CD14-positive monocyte (primary cell): ENCODE measurements at regions not wholly inside any gene's neighbourhood (a gene's known extent, or its start where the extent isn't known, plus 50 kb on each side); places are given as distances from the start of the nearest gene placed in this dataset.

Experiments
- DNase-seq, 3 donors: peaks; one replicate each; pipeline ENCODE4 v3.0.0-alpha.2; 2011 to 2022
- H2AFZ ChIP-seq: 2 replicates; pipeline ENCODE4 v1.6.0; 2012; ENCODE audit warnings: mild to moderate bottlenecking, low read depth, low read length, inconsistent platforms; ENCODE audit not compliant: insufficient read depth, poor library complexity, severe bottlenecking
- H3K27ac ChIP-seq, 2 donors: 1 replicate in 1 of 2; 2 replicates in 1 of 2; pipeline ENCODE4 v1.5.1; 2012 to 2013; ENCODE audit warnings: low read length in 2 of 2, control low read depth in 1 of 2, inconsistent platforms in 1 of 2, low read depth in 1 of 2, mild to moderate bottlenecking in 1 of 2
- H3K27me3 ChIP-seq, 2 donors: one replicate each; pipeline versions ENCODE4 v1.6.0 to v1.6.1; 2011 to 2013; ENCODE audit warnings: low read length in 2 of 2; ENCODE audit not compliant: control insufficient read depth in 2 of 2, insufficient read depth in 2 of 2
- H3K36me3 ChIP-seq, 2 donors: replicated peaks in 1 of 2; 1 replicate in 1 of 2; 2 replicates in 1 of 2; pipeline versions ENCODE4 v1.5.1 to v1.6.1; 2012 to 2013; ENCODE audit warnings: low read length in 2 of 2, control low read depth in 1 of 2, inconsistent platforms in 1 of 2, mild to moderate bottlenecking in 1 of 2; ENCODE audit not compliant: insufficient read depth in 2 of 2, control insufficient read depth in 1 of 2
- H3K4me1 ChIP-seq, 2 donors: 1 replicate in 1 of 2; 2 replicates in 1 of 2; pipeline versions ENCODE4 v1.5.1 to v1.6.1; 2012 to 2013; ENCODE audit warnings: low read length in 2 of 2, control low read depth in 1 of 2, inconsistent platforms in 1 of 2, mild to moderate bottlenecking in 1 of 2, moderate library complexity in 1 of 2; ENCODE audit not compliant: insufficient read depth in 2 of 2, control insufficient read depth in 1 of 2
- H3K4me2 ChIP-seq: replicated peaks from 2 replicates; pipeline ENCODE3; 2012; ENCODE audit warnings: low read length, moderate library complexity, mild to moderate bottlenecking; ENCODE audit not compliant: poor library complexity, severe bottlenecking; ENCODE audit errors: extremely low read depth
- H3K4me3 ChIP-seq, 3 experiments: fragments of 200-600 bp in 1 of 3; sonication (generic) in 1 of 3; replicated peaks in 1 of 3; 1 replicate in 2 of 3; 2 replicates in 1 of 3; pipeline ENCODE4 v1.5.1; 2011 to 2013; ENCODE audit warnings: low read length in 3 of 3, mild to moderate bottlenecking in 3 of 3, control low read depth in 2 of 3, low read depth in 2 of 3, inconsistent platforms in 1 of 3, moderate library complexity in 1 of 3
- H3K79me2 ChIP-seq: 2 replicates; pipeline ENCODE4 v1.6.0; 2012; ENCODE audit warnings: mild to moderate bottlenecking, control low read depth, inconsistent platforms, low read length, moderate library complexity; ENCODE audit not compliant: insufficient read depth
- H3K9ac ChIP-seq: 2 replicates; pipeline ENCODE4 v1.6.0; 2017; ENCODE audit warnings: low read length, mild to moderate bottlenecking; ENCODE audit not compliant: insufficient read depth, poor library complexity, severe bottlenecking
- H3K9me3 ChIP-seq, 2 donors: replicated peaks in 1 of 2; 1 replicate in 1 of 2; 2 replicates in 1 of 2; pipeline versions ENCODE4 v1.5.1 to v1.6.1; 2012 to 2013; ENCODE audit warnings: low read length in 2 of 2, control low read depth in 1 of 2; ENCODE audit not compliant: control insufficient read depth in 1 of 2, insufficient read depth in 1 of 2
- H4K20me1 ChIP-seq: 2 replicates; pipeline ENCODE4 v1.6.0; 2012; ENCODE audit warnings: mild to moderate bottlenecking, low read length, control low read depth, moderate library complexity; ENCODE audit not compliant: insufficient read depth
- H3K27ac Mint-ChIP-seq, 7 donors: one replicate each; pipeline ENCODE4 v1.8.0; 2020; ENCODE audit warnings: mild to moderate bottlenecking in 7 of 7, mixed read lengths in 7 of 7, moderate library complexity in 6 of 7, inconsistent platforms in 2 of 7
- H3K27me3 Mint-ChIP-seq, 3 donors: one replicate each; pipeline ENCODE4 v1.8.0; 2021 to 2022; ENCODE audit warnings: low read depth in 3 of 3, mild to moderate bottlenecking in 3 of 3, mixed read lengths in 3 of 3, moderate library complexity in 3 of 3, inconsistent platforms in 1 of 3
- H3K36me3 Mint-ChIP-seq, 2 donors: one replicate each; pipeline ENCODE4 v1.8.0; 2020; ENCODE audit warnings: mixed read lengths in 2 of 2, inconsistent platforms in 1 of 2, mild to moderate bottlenecking in 1 of 2
- H3K4me1 Mint-ChIP-seq: one replicate; pipeline ENCODE4 v1.8.0; 2020; ENCODE audit warnings: mild to moderate bottlenecking, mixed read lengths
- H3K4me3 Mint-ChIP-seq, 2 donors: one replicate each; pipeline ENCODE4 v1.8.0; 2020; ENCODE audit warnings: mild to moderate bottlenecking in 2 of 2, mixed read lengths in 2 of 2, moderate library complexity in 1 of 2
- H3K9me3 Mint-ChIP-seq, 7 donors: one replicate each; pipeline ENCODE4 v1.8.0; 2020 to 2022; ENCODE audit warnings: mixed read lengths in 7 of 7, mild to moderate bottlenecking in 6 of 7, moderate library complexity in 6 of 7, inconsistent platforms in 2 of 7
- WGBS: methylation state at CpG from one replicate; pipeline ENCODE4 v1.1.5; 2013; ENCODE audit warnings: missing lambda C conversion rate; ENCODE audit not compliant: insufficient coverage; 5-methylcytosine and 5-hydroxymethylcytosine counted together
- intact Hi-C, 2 donors: fragments of 100-400 bp; cut with micrococcal nuclease; formaldehyde crosslinking; loops; one replicate each; pipeline versions ENCODE4 v1.15.0 to v1.15.1; 2023
- TF ChIP-seq, protein P1 (sequence below): fragments of 200-600 bp; IDR thresholded peaks from one replicate; pipeline ENCODE4 v1.8.0; 2022; ENCODE audit warnings: antibody characterized with exemption, mild to moderate bottlenecking

DNA sequence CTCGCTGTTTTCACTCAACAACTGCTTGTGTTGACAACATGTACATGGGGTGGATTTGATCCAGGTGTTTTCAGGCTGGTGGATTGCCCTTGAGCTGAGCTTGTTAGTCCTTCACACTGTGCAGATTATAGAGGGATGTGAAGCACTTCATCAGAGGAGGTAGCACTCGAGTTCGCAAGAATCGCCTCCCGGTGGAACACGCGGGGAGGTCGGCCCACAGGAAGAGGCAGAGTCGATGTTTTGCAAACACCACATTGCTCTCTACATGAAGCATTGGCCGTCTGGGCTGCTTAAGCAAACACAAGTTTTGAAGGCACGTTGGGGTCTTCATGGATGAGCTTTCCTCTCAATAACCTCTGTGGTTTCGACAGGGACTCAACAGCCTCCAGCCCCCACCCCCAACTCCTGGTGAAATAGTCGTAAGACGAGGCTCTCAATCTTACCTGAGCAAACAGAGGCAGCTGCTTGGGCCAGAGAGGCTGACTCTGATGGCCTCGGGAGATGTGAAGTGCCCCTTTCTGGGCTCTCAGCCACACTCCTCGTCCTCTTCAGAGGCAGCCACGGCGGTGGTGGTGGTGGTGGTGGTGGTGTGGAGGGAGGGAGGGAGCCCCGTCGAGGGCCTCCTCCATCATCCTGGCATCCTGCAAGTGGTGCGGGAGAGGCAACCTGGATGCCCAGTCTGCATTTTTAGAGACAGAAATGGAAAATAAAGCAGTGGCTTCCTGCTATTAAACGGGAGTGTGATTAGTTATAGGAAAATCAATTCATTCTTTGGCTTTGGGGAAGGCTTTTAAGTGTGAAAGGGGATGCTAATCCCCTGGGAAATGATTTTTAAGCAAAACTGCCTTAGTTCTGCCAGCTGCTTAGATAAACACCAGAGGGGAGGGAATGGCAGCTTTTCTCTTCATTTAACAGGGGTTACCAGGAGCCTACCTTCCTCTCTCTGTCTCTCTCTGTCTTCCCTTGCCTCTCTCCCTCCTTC, 552.5 kb upstream of the EEF2KMT start:
- no peak for DNase-seq
- intact Hi-C loops, result no loop called here
- no peak overlapping the region for H3K4me3 Mint-ChIP-seq
- H3K36me3 Mint-ChIP-seq, result no peaks in the 10 kb centered on the region
- Histone ChIP-seq H3K79me2 (no peaks in the 10 kb centered on the region), H2AFZ (no peak overlapping the region), H4K20me1 (no peaks in the 10 kb centered on the region), H3K9me3 (no peaks in the 10 kb centered on the region), H3K4me2 (no peak overlapping the region), H3K27me3 (no peaks in the 10 kb centered on the region), H3K27ac (no peak overlapping the region), H3K4me1 (no peaks in the 10 kb centered on the region), H3K36me3 (no peaks in the 10 kb centered on the region), H3K4me3 (no peak overlapping the region), H3K9ac (no peak overlapping the region)
- H3K27ac Mint-ChIP-seq, result no peak overlapping the region
- 70% methylated on average over 17 of the region's 22 CpGs for WGBS
- H3K27me3 Mint-ChIP-seq, result peaks cover 0 to 4% (median 0%) of the 10 kb centered on the region in 3 donors
- H3K4me1 Mint-ChIP-seq, result no peaks in the 10 kb centered on the region
- TF ChIP-seq, protein P1, sequence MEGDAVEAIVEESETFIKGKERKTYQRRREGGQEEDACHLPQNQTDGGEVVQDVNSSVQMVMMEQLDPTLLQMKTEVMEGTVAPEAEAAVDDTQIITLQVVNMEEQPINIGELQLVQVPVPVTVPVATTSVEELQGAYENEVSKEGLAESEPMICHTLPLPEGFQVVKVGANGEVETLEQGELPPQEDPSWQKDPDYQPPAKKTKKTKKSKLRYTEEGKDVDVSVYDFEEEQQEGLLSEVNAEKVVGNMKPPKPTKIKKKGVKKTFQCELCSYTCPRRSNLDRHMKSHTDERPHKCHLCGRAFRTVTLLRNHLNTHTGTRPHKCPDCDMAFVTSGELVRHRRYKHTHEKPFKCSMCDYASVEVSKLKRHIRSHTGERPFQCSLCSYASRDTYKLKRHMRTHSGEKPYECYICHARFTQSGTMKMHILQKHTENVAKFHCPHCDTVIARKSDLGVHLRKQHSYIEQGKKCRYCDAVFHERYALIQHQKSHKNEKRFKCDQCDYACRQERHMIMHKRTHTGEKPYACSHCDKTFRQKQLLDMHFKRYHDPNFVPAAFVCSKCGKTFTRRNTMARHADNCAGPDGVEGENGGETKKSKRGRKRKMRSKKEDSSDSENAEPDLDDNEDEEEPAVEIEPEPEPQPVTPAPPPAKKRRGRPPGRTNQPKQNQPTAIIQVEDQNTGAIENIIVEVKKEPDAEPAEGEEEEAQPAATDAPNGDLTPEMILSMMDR, result no peak
- peaks cover 0 to 4% (median 0%) of the 10 kb centered on the region in 7 donors for H3K9me3 Mint-ChIP-seq

- Mint-ChIP-seq H3K27me3 (peaks cover 2 to 7% (median 5%) of the 10 kb centered on the region in 3 donors), H3K27ac (no peak overlapping the region), H3K4me1 (no peaks in the 10 kb centered on the region), H3K36me3 (no peaks in the 10 kb centered on the region), H3K9me3 (no peaks in the 10 kb centered on the region), H3K4me3 (no peak overlapping the region)
- no peaks in the 10 kb centered on the region for H3K4me1 ChIP-seq
- no peaks in the 10 kb centered on the region for H3K9me3 ChIP-seq
- H3K36me3 ChIP-seq, result no peaks in the 10 kb centered on the region
- no peak overlapping the region for H3K27ac ChIP-seq
- H3K27me3 ChIP-seq, result no peaks in the 10 kb centered on the region
- H3K4me2 ChIP-seq, result no peak overlapping the region
- H3K4me3 ChIP-seq, result no peak overlapping the region
- WGBS, result no CpG with 5 or more reads among the region's 1 CpG
- intact Hi-C loops, result no loop called here
- DNase-seq, result no peak
- no peaks in the 10 kb centered on the region for H4K20me1 ChIP-seq
- TF ChIP-seq, protein P1, result no peak
- H3K9ac ChIP-seq, result no peak overlapping the region
- H2AFZ ChIP-seq, result no peak overlapping the region
- H3K79me2 ChIP-seq, result no peaks in the 10 kb centered on the region
These were observed 549.5 kb upstream of the EEF2KMT start for GRCh38 chr16:5647051-5647450.
